Tibial artery (tissue), 4 donors: ENCODE measurements at regions not wholly inside any gene's neighbourhood (a gene's known extent, or its start where the extent isn't known, plus 50 kb on each side); places are given as distances from the start of the nearest gene placed in this dataset.

ENCODE experiments used
- DNase-seq, 2 donors: peaks; one replicate each; pipeline ENCODE4 v3.0.0-alpha.2; 2019
- H3K27ac ChIP-seq, 2 donors: fragments of 200-600 bp; sonication (generic) in 1 of 2; 1 replicate in 1 of 2; 2 replicates in 1 of 2; pipeline ENCODE4 v1.5.1; 2018 to 2019; ENCODE audit warnings: mild to moderate bottlenecking in 1 of 2
- H3K27me3 ChIP-seq, 2 donors: fragments of 200-600 bp; sonication (generic) in 1 of 2; one replicate each; pipeline versions ENCODE4 v1.5.1 to v1.6.0; 2016 to 2019
- H3K36me3 ChIP-seq, 3 donors: fragments of 200-600 bp; sonication (generic) in 2 of 3; one replicate each; pipeline ENCODE4 v1.5.1; 2016 to 2019; ENCODE audit warnings: mild to moderate bottlenecking in 2 of 3
- H3K4me1 ChIP-seq, 4 donors: fragments of 200-600 bp; sonication (generic) in 2 of 4; 1 replicate in 3 of 4; 2 replicates in 1 of 4; pipeline ENCODE4 v1.5.1; 2016 to 2019
- H3K4me3 ChIP-seq, 2 donors: fragments of 200-600 bp; sonication (generic) in 1 of 2; 1 replicate in 1 of 2; 2 replicates in 1 of 2; pipeline ENCODE4 v1.5.1; 2018 to 2019; ENCODE audit warnings: mild to moderate bottlenecking in 2 of 2
- H3K9me3 ChIP-seq, 3 donors: fragments of 200-600 bp; sonication (generic) in 1 of 3; one replicate each; pipeline ENCODE4 v1.5.1; 2016 to 2019
- CTCF ChIP-seq, 2 experiments: fragments of 200-600 bp in 1 of 2; fragments of 450-650 bp in 1 of 2; IDR thresholded peaks; one replicate each; pipeline ENCODE4 v1.5.1; 2017 to 2019; ENCODE audit warnings: antibody characterized with exemption in 2 of 2, mild to moderate bottlenecking in 1 of 2, moderate library complexity in 1 of 2
- intact Hi-C: fragments of 100-400 bp; cut with DNase I; formaldehyde crosslinking; loops from one replicate; pipeline ENCODE4 v1.15.0; 2023; ENCODE audit warnings: low total_unique reads

GRCh38 chr6:170032197-170032596 lies 258.7 kb downstream of the DLL1 start:
- Histone ChIP-seq H3K4me1 (no peaks in the 10 kb centered on the region), H3K36me3 (no peaks in the 10 kb centered on the region), H3K9me3 (peaks cover 0 to 6% (median 0%) of the 10 kb centered on the region in 3 donors), H3K27me3 (peaks cover 0 to 5% of the 10 kb centered on the region in 2 donors), H3K27ac (no peak overlapping the region), H3K4me3 (no peak overlapping the region)
- no peak for TF ChIP-seq CTCF (IDR thresholded peaks at IDR 0.05)
- DNase-seq: peak; percentile 15 to 51
- intact Hi-C loops: no loop called here

- no peaks in the 10 kb centered on the region for H3K4me1 ChIP-seq
- no peaks in the 10 kb centered on the region for H3K36me3 ChIP-seq
- no peak overlapping the region for H3K27ac ChIP-seq
- intact Hi-C loops: no loop called here
- H3K27me3 ChIP-seq: peaks cover 0 to 5% of the 10 kb centered on the region in 2 donors
- H3K9me3 ChIP-seq: peaks cover 0 to 6% (median 0%) of the 10 kb centered on the region in 3 donors
- TF ChIP-seq CTCF (IDR thresholded peaks at IDR 0.05): no peak
- peak; percentile 14 to 46 for DNase-seq
- H3K4me3 ChIP-seq: no peak overlapping the region
Observed at GRCh38 chr6:170031684-170032121, 259.2 kb downstream of the DLL1 start.

- peak; percentile 8 to 47 for DNase-seq
- intact Hi-C loops: no loop called here
- TF ChIP-seq CTCF (IDR thresholded peaks at IDR 0.05): no peak
Observed at GRCh38 chr6:170030821-170031471, 259.9 kb downstream of the DLL1 start.

GRCh38 chr6:170030284-170030815 lies 260.5 kb downstream of the DLL1 start:
- peaks cover 0 to 5% of the 10 kb centered on the region in 2 donors for H3K27me3 ChIP-seq
- peaks cover 0 to 10% (median 0%) of the 10 kb centered on the region in 4 donors for H3K4me1 ChIP-seq
- H3K27ac ChIP-seq: no peak overlapping the region
- H3K9me3 ChIP-seq: no peaks in the 10 kb centered on the region
- H3K36me3 ChIP-seq: no peaks in the 10 kb centered on the region
- intact Hi-C loops: no loop called here
- no peak for TF ChIP-seq CTCF (IDR thresholded peaks at IDR 0.05)
- peak; percentile 3 to 43 for DNase-seq
- H3K4me3 ChIP-seq: no peak overlapping the region

More at GRCh38 chr6:170030821-170031471, 259.9 kb downstream of the DLL1 start:
- no peak overlapping the region for H3K4me3 ChIP-seq
- no peaks in the 10 kb centered on the region for H3K36me3 ChIP-seq
- peaks cover 0 to 5% of the 10 kb centered on the region in 2 donors for H3K27me3 ChIP-seq
- H3K4me1 ChIP-seq: peaks cover 0 to 4% (median 0%) of the 10 kb centered on the region in 4 donors
- no peak overlapping the region for H3K27ac ChIP-seq
- peaks cover 0 to 5% (median 0%) of the 10 kb centered on the region in 3 donors for H3K9me3 ChIP-seq

GRCh38 chr6:170029416-170030283 lies 261.2 kb downstream of the DLL1 start:
- TF ChIP-seq CTCF (IDR thresholded peaks at IDR 0.05): no peak
- Histone ChIP-seq H3K4me3 (no peak overlapping the region), H3K4me1 (peaks cover 0 to 13% (median 0%) of the 10 kb centered on the region in 4 donors), H3K9me3 (no peaks in the 10 kb centered on the region), H3K27ac (no peak overlapping the region), H3K36me3 (no peaks in the 10 kb centered on the region), H3K27me3 (peaks cover 0 to 5% of the 10 kb centered on the region in 2 donors)
- DNase-seq: peak; percentile 2 to 28
- intact Hi-C loops: loop anchor here (5.0 kb wide), 1 partner anchor 138 kb away; no protein-coding TSS in a partner anchor
